ENCODE measurements at regions not wholly inside any gene's neighbourhood (a gene's known extent, or its start where the extent isn't known, plus 50 kb on each side); places are given as distances from the start of the nearest gene placed in this dataset.

DNA sequence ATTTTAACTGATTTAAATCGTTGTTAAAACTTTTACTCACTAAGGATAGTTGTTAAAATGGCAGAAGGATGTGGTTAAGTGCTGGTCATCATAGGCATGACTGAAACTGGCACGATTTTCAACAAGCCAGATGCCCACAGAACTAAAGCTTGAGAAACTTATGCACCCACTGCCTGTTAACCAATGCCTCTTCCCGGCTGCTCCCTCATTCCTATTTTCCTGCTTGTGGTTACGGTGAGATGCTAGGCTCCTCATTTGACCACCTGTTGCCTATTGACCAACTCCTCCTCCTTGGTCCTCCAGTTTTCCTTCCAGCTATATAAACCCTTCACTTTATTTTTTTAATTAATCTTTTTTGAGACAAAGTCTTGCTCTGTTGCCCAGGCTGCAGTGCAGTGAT is 238.7 kb downstream of the TFCP2L1 start:
- TF ChIP-seq, protein P1, sequence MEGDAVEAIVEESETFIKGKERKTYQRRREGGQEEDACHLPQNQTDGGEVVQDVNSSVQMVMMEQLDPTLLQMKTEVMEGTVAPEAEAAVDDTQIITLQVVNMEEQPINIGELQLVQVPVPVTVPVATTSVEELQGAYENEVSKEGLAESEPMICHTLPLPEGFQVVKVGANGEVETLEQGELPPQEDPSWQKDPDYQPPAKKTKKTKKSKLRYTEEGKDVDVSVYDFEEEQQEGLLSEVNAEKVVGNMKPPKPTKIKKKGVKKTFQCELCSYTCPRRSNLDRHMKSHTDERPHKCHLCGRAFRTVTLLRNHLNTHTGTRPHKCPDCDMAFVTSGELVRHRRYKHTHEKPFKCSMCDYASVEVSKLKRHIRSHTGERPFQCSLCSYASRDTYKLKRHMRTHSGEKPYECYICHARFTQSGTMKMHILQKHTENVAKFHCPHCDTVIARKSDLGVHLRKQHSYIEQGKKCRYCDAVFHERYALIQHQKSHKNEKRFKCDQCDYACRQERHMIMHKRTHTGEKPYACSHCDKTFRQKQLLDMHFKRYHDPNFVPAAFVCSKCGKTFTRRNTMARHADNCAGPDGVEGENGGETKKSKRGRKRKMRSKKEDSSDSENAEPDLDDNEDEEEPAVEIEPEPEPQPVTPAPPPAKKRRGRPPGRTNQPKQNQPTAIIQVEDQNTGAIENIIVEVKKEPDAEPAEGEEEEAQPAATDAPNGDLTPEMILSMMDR (conservative IDR thresholded peaks at IDR 0.05; ENCODE audit: low read length), result no peak
- no peak for TF ChIP-seq EZH2phosphoT487 (IDR thresholded peaks at IDR 0.05; ENCODE audit: borderline replicate concordance)
